IMR-90 (cell line): ENCODE measurements at regions not wholly inside any gene's neighbourhood (a gene's known extent, or its start where the extent isn't known, plus 50 kb on each side); places are given as distances from the start of the nearest gene placed in this dataset.

ENCODE experiments used
- ATAC-seq: fragments of 200-7000 bp; cut with Tn5 transposase; 2 replicates; pipeline ENCODE4 v1.9.1; 2020; ENCODE audit warnings: low read depth, mild to moderate bottlenecking, moderate library complexity
- BruUV-seq: library from RNA; stranded (reverse); fragments of 400-500 nt; replicated peaks from 2 replicates; lab custom pipeline; 2021; lab: Mats Ljungman, UMichigan
- CTCF ChIA-PET: fragments of 300-600 bp; formaldehyde crosslinking; extraction: SDS; loops from one replicate; lab custom pipeline; 2021; ENCODE audit warnings: antibody characterized with exemption; lab: Yijun Ruan, JAX
- POLR2A ChIA-PET: fragments of 300-600 bp; sonication (Branson Sonifier 250); formaldehyde crosslinking; loops from one replicate; lab custom pipeline; 2022; ENCODE audit warnings: antibody characterized with exemption; ENCODE audit not compliant: unreplicated experiment; lab: Charles Lee
- DNase-seq: peaks from one replicate; pipeline ENCODE4 v3.0.0; 2013
- H2AFZ ChIP-seq: replicated peaks from 2 replicates; pipeline ENCODE3; 2013; ENCODE audit warnings: low read length, mild to moderate bottlenecking; ENCODE audit not compliant: poor library complexity
- H2AK5ac ChIP-seq: 2 replicates; pipeline ENCODE4 v1.6.1; 2013; ENCODE audit warnings: low read depth, low read length, inconsistent platforms
- H2AK9ac ChIP-seq: replicated peaks from 2 replicates; pipeline ENCODE3; 2013; ENCODE audit warnings: mild to moderate bottlenecking, low read depth, low read length, moderate library complexity; ENCODE audit not compliant: poor library complexity
- H2BK120ac ChIP-seq: 2 replicates; pipeline ENCODE4 v1.6.1; 2013; ENCODE audit warnings: low read depth, low read length, inconsistent platforms
- H2BK15ac ChIP-seq: 3 replicates; pipeline ENCODE4 v1.6.1; 2013; ENCODE audit warnings: low read depth, low read length, inconsistent platforms
- H2BK20ac ChIP-seq: 2 replicates; pipeline ENCODE4 v1.6.1; 2013; ENCODE audit warnings: low read depth, mild to moderate bottlenecking, inconsistent platforms, low read length, moderate library complexity
- H2BK5ac ChIP-seq: 2 replicates; pipeline ENCODE4 v1.6.1; 2013; ENCODE audit warnings: mild to moderate bottlenecking, low read depth, low read length, inconsistent platforms; ENCODE audit not compliant: poor library complexity, severe bottlenecking
- H3K14ac ChIP-seq: replicated peaks from 2 replicates; pipeline ENCODE4 v1.6.1; 2013; ENCODE audit warnings: low read depth, low read length, inconsistent platforms
- H3K18ac ChIP-seq: 2 replicates; pipeline ENCODE4 v1.6.1; 2013; ENCODE audit warnings: low read depth, low read length, control low read depth
- H3K23ac ChIP-seq: 2 replicates; pipeline ENCODE4 v1.6.1; 2013; ENCODE audit warnings: low read depth, low read length, inconsistent platforms
- H3K27ac ChIP-seq: 2 replicates; pipeline ENCODE4 v1.5.1; 2013; ENCODE audit warnings: mild to moderate bottlenecking, control low read depth, low read length; ENCODE audit not compliant: insufficient read depth
- H3K27me3 ChIP-seq: 2 replicates; pipeline ENCODE4 v1.6.1; 2013; ENCODE audit warnings: low read length; ENCODE audit not compliant: control insufficient read depth, insufficient read depth
- H3K36me3 ChIP-seq: 2 replicates; pipeline ENCODE4 v1.6.1; 2013; ENCODE audit warnings: low read length, mixed read lengths; ENCODE audit not compliant: control insufficient read depth, insufficient read depth
- H3K4ac ChIP-seq: 2 replicates; pipeline ENCODE4 v1.6.1; 2013; ENCODE audit warnings: low read depth, low read length, inconsistent platforms
- H3K4me1 ChIP-seq: 2 replicates; pipeline ENCODE4 v1.6.1; 2013; ENCODE audit warnings: low read length, mixed read lengths; ENCODE audit not compliant: control insufficient read depth, insufficient read depth
- H3K4me2 ChIP-seq: 2 replicates; pipeline ENCODE4 v1.6.1; 2013; ENCODE audit warnings: low read depth, mild to moderate bottlenecking, control low read depth, low read length, moderate library complexity
- H3K4me3 ChIP-seq: 2 replicates; pipeline ENCODE4 v1.5.1; 2013; ENCODE audit warnings: low read depth, mild to moderate bottlenecking, control low read depth, low read length, moderate library complexity; ENCODE audit not compliant: insufficient read depth
- H3K56ac ChIP-seq: 2 replicates; pipeline ENCODE4 v1.6.1; 2013; ENCODE audit warnings: low read length, inconsistent platforms; ENCODE audit not compliant: insufficient read depth; ENCODE audit errors: extremely low read depth
- H3K79me1 ChIP-seq, 2 experiments: 2 replicates each; pipeline ENCODE4 v1.6.1; 2013; ENCODE audit warnings: low read length in 2 of 2, inconsistent platforms in 1 of 2, low read depth in 1 of 2
- H3K9ac ChIP-seq: 2 replicates; pipeline ENCODE4 v1.6.1; 2013; ENCODE audit warnings: low read depth, low read length, control low read depth
- H3K9me1 ChIP-seq: 2 replicates; pipeline ENCODE4 v1.6.1; 2013; ENCODE audit warnings: low read length, inconsistent platforms; ENCODE audit not compliant: insufficient read depth
- H3K9me3 ChIP-seq: 2 replicates; pipeline ENCODE4 v1.6.1; 2013; ENCODE audit warnings: low read length; ENCODE audit not compliant: control insufficient read depth, insufficient read depth
- H4K20me1 ChIP-seq: 2 replicates; pipeline ENCODE4 v1.6.1; 2013; ENCODE audit warnings: low read length, inconsistent platforms; ENCODE audit not compliant: insufficient read depth
- H4K5ac ChIP-seq: 2 replicates; pipeline ENCODE4 v1.6.1; 2013; ENCODE audit warnings: mild to moderate bottlenecking, low read depth, low read length, control low read depth
- H4K8ac ChIP-seq, 2 experiments: 2 replicates each; pipeline ENCODE4 v1.6.1; 2013; ENCODE audit warnings: low read depth in 2 of 2, low read length in 2 of 2, control low read depth in 1 of 2, inconsistent platforms in 1 of 2
- H4K91ac ChIP-seq: 2 replicates; pipeline ENCODE4 v1.6.1; 2013; ENCODE audit warnings: low read depth, low read length, inconsistent platforms; ENCODE audit not compliant: insufficient read depth
- BHLHE40 ChIP-seq: fragments of 150-350 bp; IDR thresholded peaks from 2 replicates; pipeline ENCODE4 v1.6.1; 2016; ENCODE audit warnings: mild to moderate bottlenecking, low read depth, low read length
- CTCF ChIP-seq: conservative IDR thresholded peaks from 2 replicates; pipeline ENCODE4 v1.5.1; 2012; ENCODE audit warnings: mild to moderate bottlenecking, low read depth, low read length, improper control_type of control experiment
- WGBS, 2 experiments: methylation state at CpG; one replicate each; pipeline versions ENCODE4 v1.1.5 to v1.1.7; 2013; ENCODE audit warnings: missing lambda C conversion rate in 2 of 2; ENCODE audit not compliant: insufficient read length in 1 of 2; ENCODE audit errors: extremely low coverage in 2 of 2; 5-methylcytosine and 5-hydroxymethylcytosine counted together
- dilution Hi-C: fragments of 300-500 bp; cut with HindIII; formaldehyde crosslinking; loops from one replicate; pipeline ENCODE4 v1.14.3; 2018; ENCODE audit warnings: low sequenced_read_pairs; ENCODE audit not compliant: unreplicated experiment
- in situ Hi-C: fragments of 300-500 bp; cut with MboI; formaldehyde crosslinking; loops from 3 replicates; pipeline ENCODE4 v1.14.3; 2019; ENCODE audit warnings: low sequenced_read_pairs, inconsistent platforms, mixed read lengths
- intact Hi-C: fragments of 100-400 bp; cut with micrococcal nuclease; formaldehyde crosslinking; loops from 2 replicates; pipeline ENCODE4 v1.10.0; 2022

- peak overlapping the region; percentile 78 for H3K9ac ChIP-seq
- H3K18ac ChIP-seq, result peak overlapping the region; percentile 99; the same call in 1 of the 2 replicates
- peak overlapping the region; percentile 84 for H3K4ac ChIP-seq
- H3K36me3 ChIP-seq, result no peaks in the 10 kb centered on the region
- POLR2A ChIA-PET, result no interaction called here
- H3K4me1 ChIP-seq, result peaks cover 15% of the 10 kb centered on the region
- dilution Hi-C loops, result no loop called here
- H3K23ac ChIP-seq, result peak overlapping the region; percentile 52; the same call in 1 of the 2 replicates
- H3K14ac ChIP-seq, result peak overlapping the region; percentile 60
- no peaks in the 10 kb centered on the region for H3K27me3 ChIP-seq
- peak overlapping the region; percentile 93 for H2BK20ac ChIP-seq
- H4K8ac ChIP-seq, result peak overlapping the region; percentile 60 to 72
- in situ Hi-C loops, result no loop called here
- no CpG with 5 or more reads among the region's 2 CpGs for WGBS, 2 experiments
- H2BK15ac ChIP-seq, result peak overlapping the region; percentile 82
- H3K27ac ChIP-seq, result peak overlapping the region; percentile 89
- no peak overlapping the region for H3K4me3 ChIP-seq
- CTCF ChIA-PET, result interaction anchor here (0.6 kb wide), 2 partner anchors 508 to 559 kb away, joined by 3 read pairs; no protein-coding TSS in a partner anchor
- 0 out of 2 replicates have a peak, but pooled peaks cover 6% of the 10 kb centered on the region for H3K9me1 ChIP-seq
- H4K20me1 ChIP-seq, result no peaks in the 10 kb centered on the region
- intact Hi-C loops, result loop anchor here (5.0 kb wide), 2 partner anchors 127 to 162 kb away; partner anchors contain the start of gene GAS1
- peak overlapping the region; percentile 54 for H4K91ac ChIP-seq
- TF ChIP-seq BHLHE40 (no peak), CTCF (no peak)
- no peaks in the 10 kb centered on the region for H3K79me1 ChIP-seq
- H2AFZ ChIP-seq, result peak overlapping the region; percentile 25
- peak overlapping the region; percentile 86; the same call in 1 of the 2 replicates for H4K5ac ChIP-seq
- ATAC-seq (no peak), DNase-seq (peak; percentile 36)
- peak overlapping the region; percentile 95 for H2BK5ac ChIP-seq
- BruUV-seq, result no TSS peak
- H2AK9ac ChIP-seq, result no peak overlapping the region
- H3K56ac ChIP-seq, result peak overlapping the region; percentile 43; the same call in 1 of the 2 replicates
- peak overlapping the region; percentile 83 for H2BK120ac ChIP-seq
- peak overlapping the region; percentile 62; the same call in 1 of the 2 replicates for H3K4me2 ChIP-seq
- no peak overlapping the region; the same call in 1 of the 2 replicates for H2AK5ac ChIP-seq
- peaks cover 3% of the 10 kb centered on the region for H3K9me3 ChIP-seq
These were observed 161.9 kb upstream of the GAS1 start for GRCh38 chr9:87109231-87109631.
